ENCODE measurements at regions not wholly inside any gene's neighbourhood (a gene's known extent, or its start where the extent isn't known, plus 50 kb on each side); places are given as distances from the start of the nearest gene placed in this dataset.
A peak's percentile ranks its signal among the peaks of the same experiment; 100 is the strongest.
"Not testable (repeated sequence)": the region's sequence is repeated elsewhere in the genome, so short reads cannot be mapped to it uniquely, and the experiment has no call there.

DNA sequence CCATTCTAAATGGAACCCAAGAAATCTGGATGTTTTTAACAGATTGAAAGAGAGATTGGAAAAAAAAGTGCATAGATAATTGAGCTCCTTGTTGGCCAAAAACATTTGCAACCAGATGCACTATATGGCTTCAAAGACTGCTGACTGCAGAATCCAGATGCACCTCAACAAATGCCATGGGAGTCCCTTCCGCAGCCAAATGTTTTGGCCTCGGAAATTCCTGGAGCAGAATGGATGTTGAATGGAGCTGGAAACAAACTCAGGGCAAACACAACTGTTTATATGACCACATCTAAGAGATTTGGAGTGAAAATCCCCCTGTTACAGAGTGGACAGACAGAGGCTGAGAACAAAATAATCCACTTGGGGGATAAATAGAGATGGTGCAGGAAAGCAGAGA lies 285.0 kb upstream of the NFIA start:
- no peak for DNase-seq

DNA sequence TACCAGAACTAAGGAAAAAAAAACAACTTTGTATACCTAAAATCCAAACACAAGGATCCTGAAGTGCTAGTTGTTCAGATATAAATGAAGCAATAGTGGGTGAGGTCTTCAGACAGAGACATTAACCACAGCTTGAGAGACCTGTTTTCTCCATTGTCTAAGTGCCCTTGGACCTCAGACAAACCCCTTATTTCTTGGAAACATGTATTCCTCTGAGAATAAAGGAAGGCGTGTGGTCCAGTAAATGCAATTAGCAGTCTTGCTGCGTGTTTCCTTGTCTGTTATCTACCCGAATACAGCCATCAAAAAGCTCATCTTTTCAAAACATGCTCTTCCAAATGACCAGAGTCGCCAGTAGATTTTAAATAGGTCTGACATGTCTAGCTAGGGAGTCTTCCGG lies 291.1 kb upstream of the NFIA start:
- no peak for DNase-seq

DNA sequence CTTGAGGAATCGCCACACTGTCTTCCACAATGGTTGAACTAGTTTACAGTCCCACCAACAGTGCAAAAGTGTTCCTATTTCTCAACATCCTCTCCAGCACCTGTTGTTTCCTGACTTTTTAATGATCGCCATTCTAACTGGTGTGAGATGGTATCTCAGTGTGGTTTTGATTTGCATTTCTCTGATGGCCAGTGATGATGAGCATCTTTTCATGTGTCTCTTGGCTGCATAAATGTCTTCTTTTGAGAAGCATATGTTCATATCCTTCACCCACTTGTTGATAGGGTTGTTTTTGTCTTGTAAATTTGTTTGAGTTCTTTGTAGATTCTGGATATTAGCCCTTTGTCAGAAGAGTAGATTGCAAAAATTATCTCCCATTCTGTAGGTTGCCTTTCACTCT lies 309.3 kb upstream of the NFIA start:
- not testable (repeated sequence) for DNase-seq

DNA sequence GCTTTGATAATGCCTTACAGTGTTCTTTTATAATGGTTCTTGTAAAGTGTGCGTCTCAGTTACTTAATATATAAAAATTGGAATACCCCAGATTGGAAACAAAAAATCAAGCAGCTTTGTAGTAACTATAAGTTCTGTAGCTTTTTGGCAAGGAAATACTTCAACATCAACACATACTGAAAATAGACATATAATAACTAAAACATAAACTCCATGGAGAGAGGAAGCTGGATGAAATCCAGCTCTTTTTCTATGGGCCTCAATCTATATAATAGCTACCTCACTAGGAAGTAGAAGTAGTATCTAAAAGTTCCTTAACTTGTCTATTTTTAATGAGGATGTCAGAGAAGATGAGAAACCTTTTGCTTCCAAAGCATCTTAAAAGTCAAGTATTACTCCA lies 313.3 kb upstream of the NFIA start:
- DNase-seq: no peak

DNA sequence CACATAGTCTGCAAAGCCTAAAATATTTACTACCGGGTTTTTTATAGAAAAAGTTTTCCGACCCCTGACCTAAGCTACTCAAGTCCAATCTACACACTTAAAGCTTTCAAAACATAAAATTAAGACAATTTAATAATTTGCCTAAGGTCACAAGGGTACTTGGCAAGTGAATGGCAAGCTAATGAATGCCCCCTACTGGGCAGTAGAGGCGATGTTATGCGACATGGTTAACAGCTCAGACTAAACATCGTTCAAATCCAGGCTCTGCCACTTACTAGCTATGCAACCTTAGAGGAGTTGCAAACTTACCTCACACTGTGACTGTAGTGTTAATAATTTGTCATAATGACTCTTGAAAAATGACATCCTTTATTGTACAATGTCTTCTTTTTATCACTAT lies 317.2 kb upstream of the NFIA start:
- DNase-seq: peak; percentile 5

DNA sequence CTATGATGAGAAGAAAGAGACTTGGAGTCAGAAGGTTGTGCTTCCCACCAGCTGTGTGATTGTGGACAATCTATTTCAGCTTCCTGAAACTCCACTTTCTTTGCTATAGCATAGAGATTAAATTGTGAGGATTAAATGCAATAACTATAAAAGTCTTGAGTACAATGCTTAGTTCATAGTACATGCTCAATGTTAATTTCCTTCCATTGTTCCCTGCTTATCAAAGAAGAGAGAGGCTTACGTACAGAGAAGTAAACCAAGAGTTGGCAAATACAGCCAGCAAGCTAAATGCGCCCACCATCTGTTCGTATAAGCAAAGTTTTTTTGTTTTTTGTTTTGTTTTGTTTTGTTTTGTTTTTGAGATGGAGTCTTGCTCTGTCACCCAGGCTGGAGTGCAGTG lies 317.9 kb upstream of the NFIA start:
- no peak for DNase-seq

DNA sequence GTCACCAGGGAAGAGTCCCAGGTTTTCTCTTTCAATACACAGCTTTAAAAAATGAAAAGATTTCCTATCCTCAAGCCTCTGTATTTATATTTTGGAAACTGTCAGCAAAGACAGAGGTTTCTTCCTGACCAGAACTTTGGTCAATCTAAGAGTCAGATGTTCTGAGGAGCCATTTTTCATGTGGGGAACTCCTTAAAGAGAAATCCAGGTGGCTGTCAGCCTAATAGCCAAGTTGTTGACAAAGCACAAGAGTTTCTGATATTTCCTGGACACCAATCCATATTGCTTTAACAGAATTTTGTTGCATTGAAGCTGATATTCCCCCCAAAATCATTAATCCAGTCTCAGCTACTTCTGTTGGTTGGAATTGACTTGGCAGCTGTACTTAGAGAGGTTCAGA lies 318.6 kb upstream of the NFIA start:
- no peak for DNase-seq

DNA sequence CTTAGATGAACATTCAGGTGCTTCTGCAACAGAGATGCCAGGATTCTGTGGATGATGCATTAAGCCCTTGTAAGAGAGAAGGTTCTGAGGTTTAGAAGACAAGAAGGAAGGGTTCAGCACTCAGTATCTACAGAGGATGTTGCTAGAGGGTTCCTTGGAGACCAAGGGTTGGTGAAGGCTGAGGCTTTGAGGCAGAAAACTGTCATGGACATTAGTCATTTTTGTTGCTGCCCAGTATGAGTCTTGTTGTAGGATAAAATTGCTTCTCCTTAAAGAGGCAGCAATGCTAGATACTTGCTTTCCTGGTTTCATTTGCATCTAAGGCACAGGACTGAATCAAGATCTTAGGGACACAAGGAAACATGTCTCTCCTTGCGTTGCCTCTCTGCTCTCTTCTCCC lies 319.4 kb upstream of the NFIA start:
- no peak for DNase-seq

DNA sequence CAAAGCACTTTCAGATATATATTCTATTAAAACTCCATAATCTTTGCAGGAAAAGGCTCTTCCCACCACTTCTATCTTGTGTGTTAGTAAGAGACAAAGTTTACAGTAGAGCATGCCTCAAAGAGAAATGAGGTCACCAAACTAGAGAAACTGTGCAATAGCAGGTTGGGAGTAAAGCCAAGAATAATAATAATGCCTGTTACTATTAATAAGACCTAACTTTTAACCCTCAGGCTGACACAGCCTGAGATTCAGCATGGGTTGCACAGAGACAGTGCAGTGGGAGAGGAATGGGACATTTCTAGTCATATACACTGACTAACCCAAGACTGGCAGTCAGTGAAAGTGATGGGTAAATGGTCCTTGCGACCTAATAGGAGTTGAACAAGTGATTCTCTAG lies 320.2 kb upstream of the NFIA start:
- no peak for DNase-seq

DNA sequence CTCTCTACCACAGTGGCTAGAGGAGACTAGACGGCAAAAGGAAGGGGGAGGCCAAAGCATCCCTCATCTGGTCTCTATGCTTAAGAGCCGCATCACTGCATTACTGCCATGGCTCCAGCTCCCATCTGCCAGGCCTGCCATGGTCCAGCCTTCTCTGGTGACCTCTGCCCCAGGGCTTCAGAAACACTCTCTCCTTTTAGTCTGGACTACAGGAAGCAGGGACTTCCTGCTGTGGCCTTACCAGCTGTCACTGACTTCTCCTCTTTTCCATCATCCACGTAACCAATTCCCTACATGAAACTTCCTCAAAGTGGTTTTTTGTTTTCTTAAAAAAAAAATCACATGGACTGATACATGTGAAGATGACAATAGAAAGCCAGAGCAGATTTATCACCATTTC lies 323.1 kb upstream of the NFIA start:
- no peak for DNase-seq

DNA sequence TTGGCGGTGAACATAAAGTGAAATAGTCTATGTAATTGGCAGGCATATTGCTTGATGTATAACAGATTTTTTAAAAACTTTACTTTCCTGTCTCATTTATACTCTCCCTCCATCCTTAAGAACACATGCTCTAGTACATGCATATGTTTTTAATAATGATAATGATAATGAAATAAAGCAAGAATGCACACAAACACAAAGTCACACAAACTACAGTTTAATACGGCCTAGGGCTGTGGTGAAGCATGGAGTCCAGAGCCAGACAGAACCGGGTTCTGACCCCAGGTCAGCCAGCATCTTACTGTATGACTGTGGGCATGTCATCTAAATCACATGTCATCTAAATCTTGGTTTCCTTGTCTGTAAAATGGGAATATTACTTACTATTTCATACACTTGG lies 324.9 kb upstream of the NFIA start:
- no peak for DNase-seq

DNA sequence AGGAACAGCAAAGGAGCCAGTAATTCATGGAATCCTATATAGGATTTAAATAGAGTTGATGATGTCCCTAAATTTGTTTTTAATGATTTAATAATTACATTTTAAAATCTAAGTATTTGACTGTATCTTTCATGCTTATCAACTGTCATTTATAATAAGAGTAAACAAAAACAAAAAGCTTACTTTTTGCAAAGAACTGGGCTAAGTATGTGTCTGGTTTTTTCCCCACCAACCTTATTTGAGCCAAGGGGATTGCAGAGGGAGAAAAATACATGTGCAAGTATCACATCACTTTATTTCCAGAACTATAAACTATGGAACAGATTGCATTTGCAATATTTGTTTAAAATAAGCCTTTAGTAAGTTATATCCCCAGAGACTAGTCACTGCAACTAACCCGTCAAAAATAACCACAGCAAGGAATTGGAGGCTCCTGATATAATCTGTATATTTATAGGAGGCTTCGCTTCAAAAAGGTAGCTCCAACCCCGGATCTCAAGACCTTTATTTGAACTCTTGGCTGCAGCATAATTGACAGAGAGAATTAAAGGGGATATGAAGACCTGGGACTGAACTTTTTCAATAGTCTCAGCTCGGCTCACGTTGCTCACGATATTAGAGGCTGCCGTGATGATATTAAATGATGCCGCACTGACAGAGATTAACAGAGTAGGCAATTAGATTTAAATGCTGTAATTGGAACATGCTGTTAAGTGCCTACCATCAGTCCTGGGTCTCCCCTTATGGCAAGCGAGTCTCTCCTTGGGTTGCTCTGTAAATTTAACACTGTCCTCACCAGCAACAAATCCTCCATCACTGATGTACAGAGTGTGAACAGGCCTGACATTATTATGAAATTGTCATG lies 329.1 kb upstream of the NFIA start:
- DNase-seq: no peak

DNA sequence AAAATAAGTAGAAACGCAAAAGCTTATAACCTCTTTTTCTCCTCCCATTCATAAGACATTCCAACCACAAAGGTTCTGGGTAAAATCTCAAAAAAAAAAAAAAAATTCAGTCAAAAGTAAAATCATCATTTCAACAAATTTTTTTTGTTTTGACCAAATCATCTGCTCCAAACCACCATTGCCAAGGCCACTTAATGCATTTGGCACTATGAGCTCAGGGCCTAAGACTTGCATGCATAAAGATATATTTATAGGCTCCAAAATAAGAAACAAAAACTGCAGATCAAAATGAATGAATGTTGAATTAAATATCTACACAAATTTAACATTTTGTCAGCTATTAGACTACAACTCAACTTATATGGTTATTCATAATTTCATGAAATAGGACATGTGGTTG lies 331.1 kb upstream of the NFIA start:
- DNase-seq: no peak

DNA sequence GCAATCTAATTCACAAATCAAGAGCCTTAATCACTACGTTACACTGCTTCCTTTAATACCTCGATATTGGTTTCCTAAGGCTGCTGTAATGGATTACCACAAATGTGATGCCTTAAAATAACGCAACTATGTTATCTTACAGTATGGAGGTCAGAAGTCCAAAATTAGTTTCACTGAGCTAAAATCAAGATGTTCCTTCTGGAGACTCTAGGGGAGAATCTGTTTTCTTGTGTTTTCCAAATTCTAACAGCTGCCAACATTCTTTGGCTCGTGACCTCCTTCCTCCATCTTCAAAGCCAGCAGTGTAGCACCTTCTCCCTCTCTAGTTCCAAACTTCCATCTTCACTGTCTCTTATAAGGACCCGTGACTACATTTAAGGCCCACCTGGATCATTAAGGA lies 335.0 kb upstream of the NFIA start:
- DNase-seq: no peak

DNA sequence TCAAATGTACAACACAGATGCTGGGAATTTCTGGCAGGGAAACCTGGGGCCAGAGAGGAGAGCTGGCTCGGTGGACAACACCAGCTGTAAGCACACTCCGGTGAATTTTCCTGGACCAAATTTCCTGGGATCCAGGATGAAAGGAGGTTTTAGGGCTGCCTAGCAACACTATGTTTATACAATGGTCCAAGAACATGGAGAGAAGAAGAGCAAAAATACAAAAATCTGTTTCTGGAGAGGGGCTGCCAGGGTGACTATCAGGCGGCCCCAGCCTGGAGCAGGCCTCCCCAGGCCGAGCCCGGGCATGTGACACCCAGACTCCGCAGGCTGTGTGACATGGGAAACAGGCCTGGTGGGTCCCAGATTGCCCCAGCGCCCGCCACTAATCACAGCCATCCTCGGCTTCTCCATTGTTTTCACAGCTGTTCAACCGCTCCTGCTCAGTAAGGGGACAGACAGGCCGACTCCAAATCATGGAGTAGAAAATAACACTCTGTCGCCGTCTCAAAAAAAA lies 336.0 kb upstream of the NFIA start:
- no peak for DNase-seq

DNA sequence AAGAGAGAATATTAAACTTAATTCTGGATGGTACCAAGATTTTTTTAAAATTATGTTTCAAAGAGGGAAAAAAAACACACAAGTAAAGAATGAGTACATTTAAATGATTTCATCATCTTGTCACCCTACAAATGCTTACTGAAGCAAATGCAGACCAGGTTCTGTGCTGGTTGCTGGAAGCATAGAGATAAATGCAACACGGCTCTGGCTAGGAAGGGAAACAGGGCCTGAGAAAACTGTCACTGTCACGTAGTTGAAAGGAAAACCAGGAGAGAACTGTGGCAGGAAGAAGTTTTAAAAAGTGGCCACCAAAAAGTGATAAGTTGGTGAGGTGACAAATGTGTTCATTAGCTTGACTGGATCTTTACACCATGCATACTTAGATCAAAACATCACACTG lies 336.9 kb upstream of the NFIA start:
- no peak for DNase-seq

DNA sequence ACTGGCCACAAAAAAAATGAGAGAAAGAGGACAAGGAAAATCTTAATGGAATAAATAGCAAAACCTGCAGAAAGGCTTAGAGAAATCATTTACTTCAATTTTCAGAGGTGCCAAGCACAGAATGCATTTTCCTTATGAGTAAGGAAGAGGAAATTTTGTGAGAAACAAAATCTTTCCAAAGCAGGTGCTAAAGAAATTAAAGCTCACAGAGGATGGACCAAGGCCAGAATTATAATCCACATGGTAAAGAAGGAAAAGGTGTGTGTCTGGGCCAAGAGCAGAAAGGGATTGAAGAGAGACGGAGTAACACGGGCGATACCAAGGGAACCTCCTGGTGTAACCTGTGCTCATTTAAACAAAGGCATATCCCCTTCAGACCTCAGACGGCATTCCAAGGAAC lies 340.0 kb upstream of the NFIA start:
- DNase-seq: no peak

DNA sequence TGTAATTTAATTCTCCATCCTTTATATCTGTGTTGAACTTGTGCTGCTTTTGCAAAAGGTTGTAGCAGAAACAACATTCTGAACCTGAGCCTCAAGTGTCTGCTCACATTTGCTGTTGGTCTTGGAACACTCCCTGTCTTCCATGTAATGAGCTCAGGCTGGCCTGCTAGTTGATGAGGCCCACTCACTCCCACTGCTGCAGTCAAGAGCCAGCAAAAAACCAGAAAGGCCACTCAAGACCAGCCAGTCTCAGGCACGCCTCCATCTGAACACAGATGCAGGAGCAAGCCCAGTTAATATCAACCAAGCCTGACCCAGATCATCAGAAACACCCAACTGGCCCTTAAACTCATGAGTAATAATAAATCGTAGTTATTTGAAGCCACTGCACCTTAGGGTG lies 342.2 kb upstream of the NFIA start:
- no peak for DNase-seq

DNA sequence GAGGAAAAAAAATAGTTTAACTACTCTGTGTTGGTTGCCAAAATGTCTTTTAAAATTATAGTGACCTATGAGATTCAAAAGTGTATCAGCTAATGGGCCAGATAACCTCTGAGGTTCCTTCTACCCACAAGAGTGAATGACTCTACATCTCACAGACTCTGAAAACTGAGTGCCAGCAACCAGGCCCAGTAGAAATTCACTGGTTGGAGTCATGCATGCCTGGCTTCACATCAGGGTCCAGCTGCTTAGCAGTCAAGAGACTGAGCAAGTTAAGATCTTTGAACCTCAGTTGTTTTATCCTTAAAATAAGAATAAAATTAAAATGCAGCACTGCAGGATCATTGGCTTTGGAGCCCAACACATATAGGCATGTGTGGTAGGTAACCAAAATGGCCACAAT lies 342.6 kb upstream of the NFIA start:
- DNase-seq: no peak

DNA sequence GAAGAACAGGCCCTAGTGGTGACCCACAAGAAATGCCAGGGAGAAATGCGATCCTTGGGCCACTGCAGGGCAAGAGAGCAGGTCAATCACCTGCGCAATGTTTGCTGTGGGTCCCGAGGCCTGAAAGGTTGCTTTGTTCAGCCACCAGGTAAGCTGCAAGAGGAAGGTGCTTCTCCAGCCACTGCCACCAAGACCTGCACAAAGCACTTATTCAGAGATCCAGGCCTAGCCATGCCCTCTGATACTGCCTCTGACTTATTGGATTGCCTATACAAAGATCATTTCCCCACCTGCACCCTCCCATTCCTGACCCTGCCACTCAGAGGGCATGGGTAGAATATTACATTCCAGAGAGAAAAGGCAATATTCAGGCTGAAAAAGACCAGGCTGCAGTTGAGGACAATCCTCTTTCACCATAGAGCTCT lies 349.4 kb upstream of the NFIA start:
- DNase-seq: no peak

DNA sequence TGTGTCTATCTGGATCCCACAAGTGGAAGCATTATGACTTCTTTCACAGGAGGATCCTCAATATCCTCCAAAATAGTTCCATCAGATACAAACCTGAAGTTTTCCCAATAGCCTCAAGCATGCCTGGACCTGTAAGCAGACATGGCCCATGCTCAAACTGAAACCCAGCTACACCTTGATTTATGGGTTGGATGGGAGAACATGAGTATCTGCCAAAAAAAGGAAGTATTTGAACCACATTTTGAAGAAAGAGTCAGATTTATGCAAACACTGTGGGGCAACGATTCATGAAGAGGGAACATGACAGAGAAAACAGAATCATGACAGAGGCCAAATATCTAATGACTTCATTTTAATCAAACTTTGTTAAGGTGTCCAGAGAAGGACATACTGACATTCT lies 351.0 kb upstream of the NFIA start:
- no peak for DNase-seq

DNA sequence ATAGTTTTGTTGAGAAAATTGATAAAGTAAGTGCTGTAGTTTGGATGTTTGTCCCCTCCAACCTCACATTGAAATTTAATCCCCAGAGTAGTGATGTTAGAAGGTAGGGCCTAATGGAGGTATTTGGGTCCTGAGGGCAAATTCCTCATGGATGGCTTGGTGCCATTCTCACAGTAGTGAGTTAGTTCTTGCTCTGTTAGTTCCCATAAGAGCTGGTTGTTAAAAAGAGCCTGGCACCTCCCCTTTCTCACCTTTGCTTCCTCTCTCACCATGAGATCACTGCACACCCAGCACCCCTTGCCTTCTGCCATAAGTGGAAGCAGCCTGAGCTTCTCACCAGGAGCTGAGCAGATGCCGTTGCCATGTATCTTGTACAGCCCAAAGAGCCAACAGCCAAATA lies 354.8 kb upstream of the NFIA start:
- no peak for DNase-seq

DNA sequence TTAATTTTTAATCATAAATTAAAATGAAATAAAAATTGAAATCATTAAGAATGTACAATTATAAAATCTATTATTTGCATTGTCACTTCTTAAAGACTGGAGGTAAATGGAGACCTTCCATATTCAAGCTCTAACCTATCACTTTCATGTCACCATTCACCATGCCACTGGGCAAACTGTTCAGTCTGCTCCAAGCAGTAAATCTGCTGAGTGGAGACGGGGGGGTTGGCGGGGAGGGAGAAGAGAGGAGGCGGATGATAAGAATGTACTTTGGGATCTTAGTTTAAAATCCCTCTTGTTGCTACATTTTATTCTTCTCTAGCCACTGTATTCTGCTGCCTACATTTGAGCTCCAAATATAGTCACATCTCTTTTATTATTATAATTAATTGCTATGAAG lies 365.9 kb upstream of the NFIA start:
- DNase-seq: no peak

DNA sequence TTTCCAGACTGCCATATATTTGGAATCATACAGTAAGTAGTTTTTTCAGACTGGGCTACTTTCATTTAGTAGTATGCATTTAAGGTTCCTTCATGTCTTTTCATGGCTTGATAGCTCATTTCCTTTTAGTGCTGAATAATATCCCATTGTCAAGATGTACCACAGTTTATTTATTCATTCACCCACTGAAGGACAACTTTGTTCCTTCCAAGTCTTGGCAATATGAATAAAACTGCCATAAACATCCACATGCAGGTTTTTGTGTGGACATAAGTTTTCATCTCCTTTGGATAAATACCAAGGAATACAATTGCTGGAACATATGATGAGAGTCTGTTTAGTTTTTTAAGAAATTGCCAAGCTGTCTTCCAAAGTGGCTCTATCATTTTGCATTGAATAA lies 366.4 kb upstream of the NFIA start:
- no peak for DNase-seq

DNA sequence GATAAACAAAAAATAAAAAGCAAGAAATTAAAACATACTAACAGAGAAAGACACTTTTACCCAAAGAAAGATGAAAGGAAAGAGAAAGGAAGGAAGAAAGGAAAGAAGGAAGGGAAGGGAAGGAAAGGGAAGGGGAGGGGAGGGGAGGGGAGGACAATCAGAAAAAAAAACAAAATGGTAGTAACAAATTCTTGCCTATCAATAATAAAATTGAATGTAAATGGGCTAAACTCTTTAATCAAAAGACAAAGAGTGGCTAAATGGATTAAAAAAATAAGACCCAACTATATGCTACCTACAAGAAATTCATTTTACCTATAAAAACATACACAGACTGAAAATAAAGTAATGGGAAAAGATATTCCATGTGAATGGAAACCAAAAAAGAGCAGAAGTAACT lies 372.9 kb upstream of the NFIA start:
- no peak for DNase-seq
